A673 (cell line): ENCODE measurements at regions not wholly inside any gene's neighbourhood (a gene's known extent, or its start where the extent isn't known, plus 50 kb on each side); places are given as distances from the start of the nearest gene placed in this dataset.

ENCODE experiments used
- EZH2 ChIP-seq: fragments of 200-600 bp; sonication (generic); IDR thresholded peaks from 2 replicates; pipeline ENCODE4 v1.6.1; 2017; ENCODE audit warnings: borderline replicate concordance, low read depth, mild to moderate bottlenecking, mixed read lengths, antibody characterized with exemption, low read length; ENCODE audit not compliant: poor library complexity, severe bottlenecking
- TF ChIP-seq, protein P1 (sequence below): fragments of 300-800, 200-600 bp; sonication (generic); conservative IDR thresholded peaks from 2 replicates; pipeline ENCODE4 v1.5.1; 2017; ENCODE audit warnings: low read depth, mild to moderate bottlenecking, antibody characterized with exemption, low read length, moderate library complexity, mixed read lengths

- TF ChIP-seq, protein P1, sequence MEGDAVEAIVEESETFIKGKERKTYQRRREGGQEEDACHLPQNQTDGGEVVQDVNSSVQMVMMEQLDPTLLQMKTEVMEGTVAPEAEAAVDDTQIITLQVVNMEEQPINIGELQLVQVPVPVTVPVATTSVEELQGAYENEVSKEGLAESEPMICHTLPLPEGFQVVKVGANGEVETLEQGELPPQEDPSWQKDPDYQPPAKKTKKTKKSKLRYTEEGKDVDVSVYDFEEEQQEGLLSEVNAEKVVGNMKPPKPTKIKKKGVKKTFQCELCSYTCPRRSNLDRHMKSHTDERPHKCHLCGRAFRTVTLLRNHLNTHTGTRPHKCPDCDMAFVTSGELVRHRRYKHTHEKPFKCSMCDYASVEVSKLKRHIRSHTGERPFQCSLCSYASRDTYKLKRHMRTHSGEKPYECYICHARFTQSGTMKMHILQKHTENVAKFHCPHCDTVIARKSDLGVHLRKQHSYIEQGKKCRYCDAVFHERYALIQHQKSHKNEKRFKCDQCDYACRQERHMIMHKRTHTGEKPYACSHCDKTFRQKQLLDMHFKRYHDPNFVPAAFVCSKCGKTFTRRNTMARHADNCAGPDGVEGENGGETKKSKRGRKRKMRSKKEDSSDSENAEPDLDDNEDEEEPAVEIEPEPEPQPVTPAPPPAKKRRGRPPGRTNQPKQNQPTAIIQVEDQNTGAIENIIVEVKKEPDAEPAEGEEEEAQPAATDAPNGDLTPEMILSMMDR, result no peak
- no peak for TF ChIP-seq EZH2
Measured at GRCh38 chr19:23505738-23506137, 110.5 kb upstream of the ZNF91 start.
